KMS-11 (cell line): ENCODE measurements at regions not wholly inside any gene's neighbourhood (a gene's known extent, or its start where the extent isn't known, plus 50 kb on each side); places are given as distances from the start of the nearest gene placed in this dataset.

Experiments used
- H2AFZ ChIP-seq: fragments of 200-600 bp; sonication (generic); 2 replicates; pipeline ENCODE4 v1.6.1; 2016; ENCODE audit warnings: antibody characterized with exemption, mixed run types, low read depth
- H3K27ac ChIP-seq: fragments of 200-600 bp; sonication (generic); 2 replicates; pipeline ENCODE4 v1.6.1; 2016; ENCODE audit warnings: mild to moderate bottlenecking, mixed run types
- H3K27me3 ChIP-seq: fragments of 200-600 bp; sonication (generic); 2 replicates; pipeline ENCODE4 v1.6.1; 2017; ENCODE audit warnings: mild to moderate bottlenecking, low read depth, mixed run types, moderate library complexity; ENCODE audit not compliant: insufficient read depth
- H3K36me3 ChIP-seq: fragments of 200-600 bp; sonication (generic); 2 replicates; pipeline ENCODE4 v1.6.1; 2017; ENCODE audit warnings: mild to moderate bottlenecking, mixed run types; ENCODE audit not compliant: insufficient read depth
- H3K4me1 ChIP-seq: fragments of 200-600 bp; sonication (generic); 2 replicates; pipeline ENCODE4 v1.6.1; 2016; ENCODE audit warnings: mild to moderate bottlenecking, low read depth, mixed run types; ENCODE audit not compliant: poor library complexity, severe bottlenecking
- H3K4me2 ChIP-seq: fragments of 200-600 bp; sonication (generic); 2 replicates; pipeline ENCODE4 v1.7.0; 2016; ENCODE audit warnings: mild to moderate bottlenecking, mixed run types
- H3K4me3 ChIP-seq: fragments of 200-600 bp; sonication (generic); IDR thresholded peaks from 2 replicates; pipeline ENCODE4 v1.6.1; 2017; ENCODE audit warnings: low read depth, low read length, mixed read lengths; ENCODE audit not compliant: insufficient read depth
- H3K79me2 ChIP-seq: fragments of 200-600 bp; sonication (generic); 2 replicates; pipeline ENCODE4 v1.6.1; 2016; ENCODE audit warnings: low read depth, mixed run types; ENCODE audit not compliant: insufficient read depth
- H3K9ac ChIP-seq: fragments of 200-600 bp; sonication (generic); 2 replicates; pipeline ENCODE4 v1.6.1; 2016; ENCODE audit warnings: mild to moderate bottlenecking, mixed run types
- H4K20me1 ChIP-seq: fragments of 200-600 bp; sonication (generic); 2 replicates; pipeline ENCODE4 v1.6.1; 2016; ENCODE audit warnings: mild to moderate bottlenecking, mixed run types; ENCODE audit not compliant: insufficient read depth
- CTCF ChIP-seq: fragments of 200-600 bp; sonication (generic); conservative IDR thresholded peaks from 2 replicates; pipeline ENCODE4 v1.6.1; 2017; ENCODE audit warnings: low read depth, mild to moderate bottlenecking, antibody characterized with exemption, low read length, moderate library complexity, mixed read lengths

- no peak for TF ChIP-seq CTCF
- no peaks in the 10 kb centered on the region for H3K27me3 ChIP-seq
- no peak overlapping the region for H3K4me3 ChIP-seq
These were observed 136.6 kb downstream of the NSG2 start for GRCh38 chr5:174182111-174182510.

GRCh38 chr5:174183701-174184100 is 138.2 kb downstream of the NSG2 start:
- Histone ChIP-seq H4K20me1 (no peaks in the 10 kb centered on the region), H3K4me2 (no peak overlapping the region), H3K4me3 (no peak overlapping the region), H3K4me1 (no peaks in the 10 kb centered on the region), H2AFZ (no peak overlapping the region), H3K27me3 (no peaks in the 10 kb centered on the region), H3K9ac (no peak overlapping the region), H3K27ac (no peak overlapping the region), H3K36me3 (no peaks in the 10 kb centered on the region), H3K79me2 (no peaks in the 10 kb centered on the region)
- no peak for TF ChIP-seq CTCF

More at GRCh38 chr5:174182111-174182510, 136.6 kb downstream of the NSG2 start:
- no peaks in the 10 kb centered on the region for H3K36me3 ChIP-seq
- H3K4me2 ChIP-seq, result no peak overlapping the region
- no peak overlapping the region for H3K27ac ChIP-seq
- no peaks in the 10 kb centered on the region for H3K4me1 ChIP-seq
- H4K20me1 ChIP-seq, result no peaks in the 10 kb centered on the region
- no peaks in the 10 kb centered on the region for H3K79me2 ChIP-seq
- no peak overlapping the region for H2AFZ ChIP-seq
- H3K9ac ChIP-seq, result no peak overlapping the region

- no peak for TF ChIP-seq CTCF
- Histone ChIP-seq H4K20me1 (no peaks in the 10 kb centered on the region), H2AFZ (no peak overlapping the region), H3K4me2 (no peak overlapping the region), H3K79me2 (no peaks in the 10 kb centered on the region), H3K4me3 (no peak overlapping the region), H3K27ac (no peak overlapping the region), H3K36me3 (no peaks in the 10 kb centered on the region), H3K9ac (no peak overlapping the region), H3K27me3 (no peaks in the 10 kb centered on the region), H3K4me1 (no peaks in the 10 kb centered on the region)
These were observed 140.0 kb downstream of the NSG2 start for GRCh38 chr5:174185506-174185905.

- no peak for TF ChIP-seq CTCF
- Histone ChIP-seq H3K27me3 (no peaks in the 10 kb centered on the region), H3K27ac (no peak overlapping the region), H4K20me1 (no peaks in the 10 kb centered on the region), H2AFZ (no peak overlapping the region), H3K9ac (no peak overlapping the region), H3K4me1 (no peaks in the 10 kb centered on the region), H3K4me3 (no peak overlapping the region), H3K79me2 (no peaks in the 10 kb centered on the region), H3K36me3 (no peaks in the 10 kb centered on the region), H3K4me2 (no peak overlapping the region)
These were observed 140.7 kb downstream of the NSG2 start for GRCh38 chr5:174186096-174186695.
